ENCODE measurements at regions not wholly inside any gene's neighbourhood (a gene's known extent, or its start where the extent isn't known, plus 50 kb on each side); places are given as distances from the start of the nearest gene placed in this dataset.

DNA sequence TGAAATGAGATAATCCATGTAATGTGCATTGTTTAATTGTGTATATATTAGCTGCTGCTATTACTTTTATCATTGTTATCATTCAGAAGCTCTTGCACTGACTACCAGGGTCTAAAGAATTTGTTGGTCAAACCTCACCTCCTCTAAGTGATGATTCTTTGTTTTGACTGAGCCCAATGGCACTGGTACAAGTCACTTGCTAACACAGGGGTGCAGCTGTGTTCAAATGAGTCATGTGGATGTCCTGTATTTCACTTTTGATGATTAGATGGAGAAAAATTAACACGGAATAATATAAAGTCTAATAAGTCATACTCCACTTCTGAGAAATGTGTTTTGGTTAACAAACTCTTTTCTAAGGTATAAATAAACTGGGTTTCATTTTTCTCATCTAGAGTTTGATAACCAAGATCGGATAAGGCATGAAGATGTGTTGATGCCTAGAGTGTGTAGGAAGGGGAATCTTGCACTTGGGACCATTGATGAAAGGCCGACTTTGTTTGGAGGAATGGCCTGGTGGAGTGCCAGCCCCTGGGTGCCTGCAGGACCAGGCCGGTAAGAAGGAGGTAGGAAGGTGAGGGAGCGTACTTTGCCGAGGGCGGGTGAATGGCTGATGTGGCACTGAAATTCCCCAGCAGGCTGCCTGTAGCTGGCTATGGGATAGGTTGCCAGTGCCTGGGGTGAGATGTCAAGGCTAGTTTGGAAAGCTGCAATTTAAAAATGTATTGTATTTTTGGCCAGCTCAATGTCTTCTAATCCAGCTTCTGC is 244.7 kb upstream of the ZPLD1 start:
- in situ Hi-C loops (cut with HindIII; ENCODE audit: extremely low pct_ligation_motif_present, low pct_unique_long_range_greater_than_20kb): no loop called here

DNA sequence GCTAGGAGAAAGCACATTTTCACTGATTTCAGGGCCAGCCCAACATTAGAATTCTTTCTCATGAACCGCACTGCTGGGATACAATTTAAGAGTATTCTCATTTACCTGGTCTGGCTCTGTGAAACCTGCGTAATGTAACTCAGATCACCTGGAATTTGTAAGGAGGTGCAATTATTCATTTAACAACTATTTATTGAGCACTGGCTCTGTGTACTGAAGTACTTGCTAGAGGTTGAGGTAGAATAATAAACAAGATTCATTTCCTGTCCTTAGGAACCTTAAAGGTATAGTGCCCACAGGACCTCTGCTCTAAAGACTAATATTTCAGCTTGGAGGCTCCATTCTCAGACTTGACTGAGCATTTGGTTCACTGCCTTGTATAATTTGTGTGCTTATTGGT is 242.2 kb upstream of the ZPLD1 start:
- H4K20me1 ChIP-seq (ENCODE audit: insufficient read depth, low read length): no peaks in the 10 kb centered on the region
- intact Hi-C loops (cut with micrococcal nuclease; ENCODE audit: unreplicated experiment): no loop called here
- H3K4me1 ChIP-seq (ENCODE audit: insufficient read depth, low read length): no peaks in the 10 kb centered on the region
- no peaks in the 10 kb centered on the region for H3K36me3 ChIP-seq (replicated peaks in 1 of 2; ENCODE audit: control insufficient read depth in 1 of 2, insufficient read depth in 2 of 2, low read length in 2 of 2)
- 43% methylated on average over 1 of the region's 2 CpGs for WGBS (ENCODE audit: low lambda C conversion rate)
- H3K27ac ChIP-seq (ENCODE audit: extremely low read length, insufficient read depth, low read length): no peak overlapping the region
- no peak overlapping the region for H2AFZ ChIP-seq (ENCODE audit: low read length)
- H3K27me3 ChIP-seq (ENCODE audit: control insufficient read depth in 1 of 2, insufficient read depth in 2 of 2, low read length in 2 of 2): no peaks in the 10 kb centered on the region
- H3K79me2 ChIP-seq (ENCODE audit: insufficient read depth, low read length): no peaks in the 10 kb centered on the region
- ATAC-seq: no peak
- no peak overlapping the region for H3K4me3 ChIP-seq (replicated peaks in 1 of 3; ENCODE audit: insufficient read depth in 1 of 3, low read depth in 2 of 3, low read length in 3 of 3)
- no TSS peak for BruUV-seq (replicated peaks)
- no peak overlapping the region for H3K4me2 ChIP-seq (ENCODE audit: low read depth, low read length)
- DNase-seq (ENCODE audit: low spot score): no peak
- ChIA-PET CTCF (ENCODE audit: low intra/inter-chr PET ratio, low total read pairs) (no interaction called here), POLR2A (no interaction called here)
- in situ Hi-C loops (cut with HindIII; ENCODE audit: extremely low pct_ligation_motif_present, low pct_unique_long_range_greater_than_20kb): no loop called here
- H3K9ac ChIP-seq (ENCODE audit: insufficient read depth, low read depth, low read length): no peak overlapping the region
- FAIRE-seq: no peak
- no peaks in the 10 kb centered on the region for H3K9me3 ChIP-seq (ENCODE audit: low read length)
- TF ChIP-seq ZBTB4 (CRISPR knock-in tag; IDR thresholded peaks at IDR 0.05; ENCODE audit: borderline replicate concordance) (no peak), KDM5B (CRISPR knock-in tag; IDR thresholded peaks at IDR 0.05; ENCODE audit: borderline replicate concordance) (no peak), BCLAF1 (IDR thresholded peaks at IDR 0.05) (no peak), MBD4 (IDR thresholded peaks at IDR 0.05; ENCODE audit: borderline replicate concordance, low read length) (no peak)

More for the DNA sequence above, 244.7 kb upstream of the ZPLD1 start:
- ATAC-seq (no peak), DNase-seq (ENCODE audit: low spot score) (no peak), FAIRE-seq (no peak)
- no peaks in the 10 kb centered on the region for H3K79me2 ChIP-seq (ENCODE audit: insufficient read depth, low read length)
- 50% methylated on average over 7 of the region's 7 CpGs for WGBS (ENCODE audit: low lambda C conversion rate)
- intact Hi-C loops (cut with micrococcal nuclease; ENCODE audit: unreplicated experiment): no loop called here
- ChIA-PET CTCF (ENCODE audit: low intra/inter-chr PET ratio, low total read pairs) (no interaction called here), POLR2A (no interaction called here)
- H3K9ac ChIP-seq (ENCODE audit: insufficient read depth, low read depth, low read length): no peak overlapping the region
- H3K27ac ChIP-seq (ENCODE audit: extremely low read length, insufficient read depth, low read length): no peak overlapping the region
- no peak overlapping the region for H3K4me2 ChIP-seq (ENCODE audit: low read depth, low read length)
- H4K20me1 ChIP-seq (ENCODE audit: insufficient read depth, low read length): no peaks in the 10 kb centered on the region
- TF ChIP-seq RNF2 (conservative IDR thresholded peaks at IDR 0.05; ENCODE audit: low read depth) (no peak), MED1 (CRISPR knock-in tag; IDR thresholded peaks at IDR 0.05) (no peak), ZNF7 (CRISPR knock-in tag; IDR thresholded peaks at IDR 0.05) (no peak), NFE2 (CRISPR knock-in tag; IDR thresholded peaks at IDR 0.05) (no peak), NCOR1 (IDR thresholded peaks at IDR 0.05; ENCODE audit: borderline replicate concordance, low read length) (no peak), ZNF776 (CRISPR knock-in tag; IDR thresholded peaks at IDR 0.05) (no peak)
- TF ChIP-seq, protein P1, sequence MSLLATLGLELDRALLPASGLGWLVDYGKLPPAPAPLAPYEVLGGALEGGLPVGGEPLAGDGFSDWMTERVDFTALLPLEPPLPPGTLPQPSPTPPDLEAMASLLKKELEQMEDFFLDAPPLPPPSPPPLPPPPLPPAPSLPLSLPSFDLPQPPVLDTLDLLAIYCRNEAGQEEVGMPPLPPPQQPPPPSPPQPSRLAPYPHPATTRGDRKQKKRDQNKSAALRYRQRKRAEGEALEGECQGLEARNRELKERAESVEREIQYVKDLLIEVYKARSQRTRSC (CRISPR knock-in tag; IDR thresholded peaks at IDR 0.05; ENCODE audit: low read depth): no peak
- no TSS peak for BruUV-seq (replicated peaks)
- no peaks in the 10 kb centered on the region for H3K27me3 ChIP-seq (ENCODE audit: control insufficient read depth in 1 of 2, insufficient read depth in 2 of 2, low read length in 2 of 2)
- H3K4me1 ChIP-seq (ENCODE audit: insufficient read depth, low read length): no peaks in the 10 kb centered on the region
- H3K9me3 ChIP-seq (ENCODE audit: low read length): no peaks in the 10 kb centered on the region
- H3K4me3 ChIP-seq (replicated peaks in 1 of 3; ENCODE audit: insufficient read depth in 1 of 3, low read depth in 2 of 3, low read length in 3 of 3): no peak overlapping the region
- H3K36me3 ChIP-seq (replicated peaks in 1 of 2; ENCODE audit: control insufficient read depth in 1 of 2, insufficient read depth in 2 of 2, low read length in 2 of 2): no peaks in the 10 kb centered on the region
- no peak overlapping the region for H2AFZ ChIP-seq (ENCODE audit: low read length)
